HuH-7.5 (cell line): ENCODE measurements at regions not wholly inside any gene's neighbourhood (a gene's known extent, or its start where the extent isn't known, plus 50 kb on each side); places are given as distances from the start of the nearest gene placed in this dataset.
"Not testable (repeated sequence)": the region's sequence is repeated elsewhere in the genome, so short reads cannot be mapped to it uniquely, and the experiment has no call there.

ENCODE experiments used
- DNase-seq: peaks from one replicate; pipeline ENCODE4 v3.0.0; 2011; ENCODE audit warnings: low spot score

DNA sequence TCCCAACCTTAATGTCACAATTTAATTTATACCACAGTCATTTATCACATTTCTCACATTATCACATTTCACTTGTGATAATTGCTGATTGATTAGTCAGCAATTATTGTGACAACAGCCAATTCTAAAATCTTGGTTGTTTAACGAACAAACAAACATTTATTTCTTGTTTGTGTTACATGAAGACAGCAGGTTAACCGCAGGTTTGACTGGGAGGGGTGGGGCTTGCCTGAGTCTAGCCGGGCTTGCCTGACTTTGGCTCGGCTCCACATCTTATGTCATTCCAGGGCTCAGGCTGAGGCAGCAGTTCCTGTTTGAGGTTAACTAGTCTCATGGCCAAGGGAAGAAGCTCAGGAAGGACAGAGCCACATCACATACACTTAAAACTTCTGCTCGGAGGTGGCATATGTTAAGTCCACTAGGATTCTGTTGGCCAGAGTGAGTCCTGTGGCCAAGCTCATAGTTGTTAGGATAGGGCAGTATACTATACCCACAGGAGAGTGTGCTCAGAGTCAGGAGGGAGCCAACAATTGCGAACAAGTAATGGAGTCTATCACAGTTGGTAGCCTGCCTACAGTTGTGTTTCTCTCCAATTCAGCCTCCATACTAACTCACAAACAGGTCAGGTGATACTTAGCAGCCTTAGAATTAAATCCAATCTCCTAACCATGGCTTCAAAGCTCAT, 90.0 kb upstream of the IFNGR1 start:
- DNase-seq: peak; percentile 39

DNA sequence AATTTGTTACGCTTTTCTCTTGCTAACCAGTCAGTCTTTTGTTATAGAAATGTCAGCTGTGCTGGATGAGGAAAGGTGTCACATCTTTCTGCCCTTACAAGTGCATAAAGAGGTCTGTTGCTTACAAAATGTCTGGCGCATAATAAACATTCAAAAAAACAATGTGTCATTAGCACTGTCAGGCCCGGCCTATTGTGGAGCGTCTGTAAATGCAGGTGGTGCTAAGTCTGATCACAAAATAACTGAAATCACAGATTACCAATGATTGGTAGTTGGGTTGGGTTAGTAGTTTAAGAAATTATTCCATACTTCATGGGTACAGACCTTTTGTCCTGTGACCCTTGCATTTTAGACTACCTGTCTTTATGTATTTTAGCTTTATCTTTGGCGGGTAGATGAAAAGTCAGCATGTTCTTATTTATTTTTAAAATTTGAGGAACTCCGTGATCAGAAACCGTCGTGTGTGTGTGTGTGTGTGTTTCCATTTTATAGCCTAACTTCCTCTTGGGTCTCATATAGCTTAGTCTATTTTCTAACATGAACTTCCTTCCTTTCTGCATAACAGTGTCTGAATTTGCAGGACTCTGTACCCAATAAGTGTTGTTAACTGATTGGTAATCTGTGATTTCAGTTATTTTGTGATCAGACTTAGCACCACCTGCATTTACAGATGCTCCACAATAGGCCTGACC, 88.1 kb upstream of the IFNGR1 start:
- DNase-seq: no peak

DNA sequence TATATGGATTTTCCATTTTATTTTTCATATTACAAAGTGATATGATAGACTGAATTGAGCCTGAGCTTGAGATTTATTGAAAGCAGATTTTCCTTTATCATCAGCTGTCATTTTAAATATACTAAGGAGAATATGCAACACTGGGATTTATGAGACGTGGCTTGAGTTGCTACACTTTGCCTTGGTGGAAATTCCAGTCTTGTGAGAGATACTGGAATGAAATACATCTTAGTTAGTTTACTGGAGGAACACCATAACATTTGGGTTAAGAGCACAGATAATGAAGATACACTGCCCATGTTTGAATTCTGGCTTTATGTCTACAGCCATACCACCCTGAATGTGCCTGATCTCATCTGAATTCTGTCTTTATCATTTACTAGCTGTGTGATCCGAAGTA, 86.5 kb upstream of the IFNGR1 start:
- no peak for DNase-seq

- DNase-seq: no peak
Observed at GRCh38 chr6:137304020-137304780, 85.0 kb upstream of the IFNGR1 start.

DNA sequence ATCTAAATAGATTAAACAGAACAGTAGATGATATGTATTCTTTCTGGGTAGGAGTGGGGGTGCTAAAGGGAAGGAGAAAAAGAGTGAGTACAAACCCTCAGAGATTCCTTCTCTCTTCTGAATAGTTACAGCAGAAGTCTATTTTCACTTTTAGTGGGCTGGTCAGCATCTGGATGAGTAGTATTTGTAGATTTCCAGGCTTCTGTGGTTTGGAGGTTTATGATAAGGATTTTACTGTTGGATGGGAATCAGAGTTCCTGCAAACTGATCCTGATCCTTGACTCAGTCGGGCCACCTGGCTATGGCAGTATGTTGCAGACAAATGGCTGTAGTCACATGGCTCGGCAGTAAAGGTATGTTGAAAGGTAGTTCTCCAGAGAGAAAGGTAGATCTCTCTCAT, 84.3 kb upstream of the IFNGR1 start:
- no peak for DNase-seq

- DNase-seq: no peak
Observed at GRCh38 chr6:137299681-137300080, 80.5 kb upstream of the IFNGR1 start.

- no peak for DNase-seq
Observed at GRCh38 chr6:137297887-137298286, 78.7 kb upstream of the IFNGR1 start.

DNA sequence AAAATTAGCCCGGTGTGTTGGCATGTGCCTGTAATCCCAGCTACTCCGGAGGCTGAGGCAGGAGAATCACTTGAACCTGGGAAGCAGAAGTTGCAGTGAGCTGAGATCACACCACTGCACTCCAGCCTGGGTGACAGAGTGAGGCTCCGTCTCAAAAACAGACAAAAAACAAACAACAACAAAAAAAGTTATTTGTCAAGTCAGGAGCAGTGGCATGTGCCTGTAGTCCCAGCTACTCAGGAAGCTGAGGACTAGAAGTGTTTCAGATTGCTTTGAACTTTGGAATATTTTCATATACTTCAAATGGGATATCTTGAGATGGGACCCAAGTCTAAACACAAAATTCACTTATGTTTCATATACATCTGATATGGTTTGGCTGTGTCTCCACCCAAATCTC, 73.1 kb upstream of the IFNGR1 start:
- not testable (repeated sequence) for DNase-seq

DNA sequence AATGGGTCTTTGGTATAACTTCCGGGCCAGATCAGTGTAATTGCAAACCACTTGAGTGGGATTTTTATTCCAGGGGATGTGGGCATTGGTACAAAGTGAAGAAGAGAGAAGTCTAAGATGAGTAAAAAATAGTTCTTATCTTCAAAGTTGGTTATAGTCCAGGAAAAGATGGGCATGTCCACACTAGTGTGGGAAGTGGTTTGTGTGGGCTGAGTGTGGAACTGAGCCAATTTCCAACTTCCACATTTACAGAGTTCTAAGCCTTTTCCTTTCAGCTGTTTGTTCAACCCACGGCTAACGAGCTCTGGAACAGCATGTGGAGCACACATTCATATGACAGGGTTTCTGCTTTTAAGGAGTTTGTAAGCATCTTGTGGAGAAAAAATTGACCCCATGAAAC, 72.3 kb upstream of the IFNGR1 start:
- no peak for DNase-seq

DNA sequence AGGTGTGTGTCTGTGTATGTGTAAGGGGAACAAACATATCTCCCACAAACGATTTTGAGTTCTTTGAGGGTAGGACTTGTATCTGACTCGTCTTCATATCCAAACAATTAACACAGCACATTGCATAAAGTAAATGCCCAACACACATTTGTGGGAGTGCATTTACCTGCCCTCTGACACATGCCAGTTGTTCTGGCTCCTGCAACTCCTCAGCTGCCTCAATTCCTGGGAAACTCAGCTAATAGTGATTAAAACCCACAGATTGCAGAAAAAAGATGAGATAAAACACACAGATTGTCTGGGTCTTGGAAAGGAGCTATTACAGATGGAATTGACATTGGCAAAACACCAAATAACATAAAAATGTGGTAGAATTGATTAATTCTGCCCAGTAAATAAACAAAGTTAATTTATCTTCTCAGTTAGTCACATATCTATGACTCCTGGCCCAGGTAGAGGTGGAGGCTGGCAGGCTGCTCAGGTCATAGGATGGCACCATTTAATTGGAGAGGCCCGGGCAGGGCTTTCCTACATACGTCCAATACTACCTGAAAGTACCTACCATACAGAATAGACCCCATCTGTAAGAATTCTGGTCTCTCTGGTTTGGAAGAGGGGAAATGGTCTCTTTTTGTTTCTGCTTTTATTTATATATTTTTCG, 71.5 kb upstream of the IFNGR1 start:
- DNase-seq: no peak

GRCh38 chr6:137286916-137287315, 67.7 kb upstream of the IFNGR1 start:
- no peak for DNase-seq

- DNase-seq: no peak
Observed at GRCh38 chr6:137286368-137286767, 67.2 kb upstream of the IFNGR1 start.

DNA sequence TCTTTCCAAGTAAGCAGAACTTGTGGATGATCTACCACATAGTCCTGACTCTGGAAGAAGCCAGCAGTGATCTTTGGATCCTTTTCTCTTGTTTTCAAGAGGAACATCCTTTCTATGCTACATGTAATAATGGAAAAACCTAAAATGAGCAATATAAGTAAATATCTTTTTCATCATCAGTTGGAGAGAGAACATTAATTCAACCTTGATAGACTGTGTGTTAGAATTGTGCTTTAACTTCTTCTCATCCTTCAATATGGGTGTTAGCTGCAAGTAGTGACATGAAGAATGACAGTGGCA, 65.6 kb upstream of the IFNGR1 start:
- no peak for DNase-seq

DNA sequence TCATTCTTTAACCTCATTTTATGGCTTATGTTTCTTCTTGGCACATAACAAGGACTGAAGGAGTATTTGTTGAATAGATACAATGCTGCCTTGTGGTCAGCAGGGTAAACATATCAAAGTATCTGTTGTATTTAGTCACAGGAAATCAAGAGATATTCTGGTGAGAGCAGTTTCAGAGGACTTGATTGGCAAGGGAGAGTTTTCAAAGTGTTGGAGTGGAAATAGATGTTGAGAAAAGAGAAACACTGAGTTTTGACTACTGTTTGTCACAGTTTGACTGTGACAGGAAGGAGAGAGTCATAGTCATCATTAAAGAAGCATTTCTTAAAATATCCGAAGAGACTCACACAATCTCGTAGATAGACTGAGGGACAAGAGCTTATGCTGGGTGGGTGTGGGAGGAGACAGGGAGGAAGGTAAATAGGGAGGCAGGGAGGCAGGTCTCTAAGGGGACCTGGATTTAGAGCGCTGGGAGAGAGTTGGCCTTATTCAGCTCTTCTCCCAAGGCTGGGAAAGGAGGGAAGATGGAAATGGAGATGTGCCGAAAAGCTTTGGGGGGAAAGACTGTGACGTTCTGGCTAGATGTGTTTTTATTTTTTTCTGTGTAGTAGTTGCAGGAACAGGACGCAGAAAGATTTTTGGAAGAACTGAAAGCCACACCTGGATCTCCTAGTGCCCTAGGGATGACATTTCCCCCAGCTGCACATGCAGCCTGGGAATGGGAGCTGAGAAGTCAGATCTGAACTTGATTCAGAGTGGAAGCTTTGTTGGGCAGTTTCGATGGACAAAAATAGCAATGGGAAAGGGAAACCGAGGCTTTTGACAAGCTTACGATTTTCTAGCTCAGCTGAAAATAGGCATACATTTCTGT, 65.0 kb upstream of the IFNGR1 start:
- no peak for DNase-seq

DNA sequence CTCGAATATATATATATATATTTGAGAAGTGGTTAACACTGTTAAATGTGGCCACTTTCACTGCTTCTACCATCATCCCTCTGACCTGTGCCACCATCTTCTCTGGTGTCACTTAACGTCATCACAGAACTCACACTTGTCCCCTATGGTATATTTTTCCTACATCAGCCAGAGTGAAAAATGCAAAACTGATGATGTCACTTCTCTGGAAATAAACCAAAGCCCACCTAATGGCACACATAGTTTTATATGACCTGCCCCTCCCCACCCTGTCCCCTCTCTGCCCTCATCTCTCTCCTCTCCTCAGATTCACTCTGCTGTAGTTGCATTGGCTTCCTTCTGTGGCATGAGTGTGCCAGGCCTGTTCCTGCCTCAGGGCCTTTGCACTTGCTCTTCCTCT, 63.9 kb upstream of the IFNGR1 start:
- DNase-seq: no peak

DNA sequence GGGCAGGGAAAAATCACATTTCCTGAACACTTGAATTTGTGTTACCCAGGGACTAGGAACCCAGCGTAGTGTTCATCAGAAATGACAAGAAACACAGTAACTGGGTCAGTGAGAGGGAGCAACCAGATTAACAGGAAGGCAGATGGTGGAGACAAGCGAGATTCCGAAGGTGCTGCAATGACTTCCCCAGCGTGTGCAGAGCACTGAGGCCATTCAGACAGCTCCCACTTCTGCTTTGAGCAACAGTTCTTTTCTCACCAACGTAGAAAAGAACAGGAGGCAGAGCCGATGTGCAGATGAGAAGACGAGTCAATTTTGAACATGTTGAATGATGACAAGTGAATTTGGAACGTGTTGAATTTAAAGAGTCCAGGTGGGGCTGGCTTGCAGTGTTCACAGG, 63.1 kb upstream of the IFNGR1 start:
- no peak for DNase-seq

DNA sequence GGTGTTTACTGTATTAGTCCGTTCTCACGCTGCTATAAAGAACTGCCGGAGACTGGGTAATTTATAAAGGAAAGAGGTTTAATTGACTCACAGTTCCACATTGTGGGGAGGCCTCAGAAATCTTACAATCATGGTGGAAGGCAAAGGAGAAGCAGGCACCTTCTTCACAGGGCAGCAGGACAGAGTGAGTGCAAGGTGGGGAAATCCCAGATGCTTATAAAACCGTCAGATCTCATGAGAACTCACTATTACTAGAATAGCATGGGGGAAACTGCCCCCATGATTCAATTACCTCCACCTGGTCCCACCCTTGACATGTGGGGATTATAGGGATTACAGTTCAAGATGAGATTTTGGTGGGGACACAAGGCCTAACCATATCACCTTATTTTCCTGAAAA, 60.1 kb upstream of the IFNGR1 start:
- DNase-seq: not testable (repeated sequence)

DNA sequence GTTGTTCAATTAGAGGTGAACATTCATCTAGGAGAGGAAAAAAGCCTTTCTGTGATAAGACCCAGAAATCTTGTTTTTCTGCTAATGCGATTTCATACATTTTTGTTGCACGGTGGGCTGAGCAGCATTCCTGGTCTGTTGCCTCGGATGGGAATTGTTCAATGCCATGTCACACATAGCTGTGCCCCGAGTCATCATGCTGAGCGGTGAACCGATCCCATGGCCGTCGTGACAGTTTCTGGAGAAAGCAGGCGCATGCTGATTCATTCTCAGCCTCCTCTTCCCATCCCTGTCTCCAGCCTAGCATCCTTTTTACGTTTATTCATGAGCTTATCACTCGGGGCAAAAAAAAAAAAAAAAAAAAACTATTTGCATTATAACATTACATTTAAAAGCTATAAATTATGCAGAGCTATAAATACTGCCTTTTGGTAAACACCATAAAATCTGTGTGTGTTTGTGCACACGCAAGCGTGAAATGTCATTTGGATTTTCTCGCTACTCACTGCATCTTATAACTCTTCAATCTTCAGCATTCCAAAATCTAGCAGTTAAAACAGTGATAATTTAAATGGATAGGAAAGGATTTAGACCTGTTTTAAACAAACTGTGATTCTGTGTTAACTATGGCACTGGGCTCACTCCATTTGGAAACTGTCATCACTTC, 58.9 kb upstream of the IFNGR1 start:
- DNase-seq: no peak

- no peak for DNase-seq
Observed at GRCh38 chr6:137272403-137272802, 53.2 kb upstream of the IFNGR1 start.

GRCh38 chr6:137271245-137272183, 52.3 kb upstream of the IFNGR1 start:
- DNase-seq: peak; percentile 9
